Inferior parietal cortex (tissue), 1 donor: ENCODE measurements at regions not wholly inside any gene's neighbourhood (a gene's known extent, or its start where the extent isn't known, plus 50 kb on each side); places are given as distances from the start of the nearest gene placed in this dataset.
"Not testable (repeated sequence)": the region's sequence is repeated elsewhere in the genome, so short reads cannot be mapped to it uniquely, and the experiment has no call there.

ENCODE experiments used
- DNase-seq: peaks from one replicate; pipeline ENCODE4 v3.0.0-alpha.2; 2016; ENCODE audit errors: extremely low spot score

DNA sequence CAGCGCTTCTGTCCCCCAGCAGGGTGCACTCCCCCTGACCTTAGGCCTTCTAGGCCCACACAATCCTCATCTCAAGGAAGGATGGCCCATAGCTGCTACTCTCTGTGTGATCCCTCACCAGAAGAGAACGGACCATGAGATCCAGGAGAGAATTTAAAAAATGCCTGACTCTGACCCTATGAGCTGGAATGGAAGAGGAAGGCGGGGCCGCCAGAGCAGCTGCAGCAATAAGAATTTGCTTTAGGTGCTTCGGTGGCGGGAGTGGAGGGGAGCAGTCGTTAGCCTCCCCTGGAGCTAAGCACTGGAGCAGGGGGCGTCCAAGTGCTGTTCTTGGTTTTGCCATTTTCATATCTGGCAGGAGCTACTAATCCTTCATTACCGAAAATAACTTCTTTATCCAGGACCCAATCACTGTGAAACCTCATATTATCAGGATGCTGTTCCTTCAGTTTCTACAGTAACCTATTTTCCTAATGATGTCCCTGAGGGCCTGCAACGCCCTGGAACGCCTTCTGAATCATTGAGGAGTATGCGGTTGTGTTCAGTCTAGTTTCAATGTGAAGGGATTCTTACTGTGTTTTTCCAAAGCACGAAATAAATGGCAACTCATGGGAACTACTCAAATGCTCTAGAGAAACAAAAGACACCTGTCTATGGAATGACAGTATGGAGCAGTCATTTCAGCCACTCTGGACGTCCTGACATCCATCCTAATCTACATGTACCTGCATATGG lies 105.1 kb upstream of the SIX2 start:
- no peak for DNase-seq

GRCh38 chr2:45112750-45113149 lies 103.5 kb upstream of the SIX2 start:
- no peak for DNase-seq

DNA sequence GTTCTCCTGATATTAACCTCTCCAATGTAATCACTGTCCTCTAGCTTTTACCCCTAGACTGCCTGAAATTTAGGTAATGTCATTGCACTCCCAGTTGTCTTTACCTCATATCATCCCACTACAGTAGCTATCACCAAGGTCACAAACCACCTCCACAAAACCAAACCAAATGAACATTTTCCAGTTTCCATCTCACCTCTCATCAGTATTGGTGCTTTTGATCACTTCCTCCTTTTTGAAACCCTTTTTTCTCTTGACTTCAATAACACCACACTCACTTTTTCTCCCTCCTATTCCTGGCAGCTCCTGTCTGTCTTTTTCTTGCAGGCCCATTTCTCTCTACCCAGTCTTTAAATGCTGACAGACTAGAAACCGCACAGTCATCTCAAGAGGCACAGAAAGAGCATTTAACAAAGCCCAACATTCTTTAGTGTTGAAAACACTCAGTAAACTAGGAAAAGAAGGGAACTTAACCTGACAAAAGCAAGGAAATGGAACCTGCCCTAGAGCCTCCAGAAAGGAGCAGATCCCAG lies 95.9 kb upstream of the SIX2 start:
- no peak for DNase-seq

DNA sequence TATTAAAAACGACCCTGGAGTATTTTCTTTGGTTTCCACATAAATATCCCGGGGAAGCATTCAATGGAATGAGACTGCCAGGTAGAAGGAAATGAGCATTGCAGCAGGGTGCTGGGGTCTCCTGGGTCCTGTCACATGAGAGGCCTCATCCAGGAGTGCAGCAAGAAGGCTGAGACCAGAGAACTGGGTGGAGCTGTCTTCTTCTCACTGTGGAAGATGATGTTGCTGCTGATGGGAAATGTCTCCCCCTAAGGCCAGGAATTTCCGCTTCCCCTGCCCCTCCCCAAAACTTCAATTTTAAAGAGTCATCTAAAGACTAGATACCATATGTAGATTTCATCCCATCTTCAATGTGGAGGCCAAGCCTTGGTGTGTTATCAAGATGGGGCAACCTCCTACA lies 95.2 kb upstream of the SIX2 start:
- no peak for DNase-seq

- no peak for DNase-seq
These were observed 94.4 kb upstream of the SIX2 start for GRCh38 chr2:45103351-45104345.

DNA sequence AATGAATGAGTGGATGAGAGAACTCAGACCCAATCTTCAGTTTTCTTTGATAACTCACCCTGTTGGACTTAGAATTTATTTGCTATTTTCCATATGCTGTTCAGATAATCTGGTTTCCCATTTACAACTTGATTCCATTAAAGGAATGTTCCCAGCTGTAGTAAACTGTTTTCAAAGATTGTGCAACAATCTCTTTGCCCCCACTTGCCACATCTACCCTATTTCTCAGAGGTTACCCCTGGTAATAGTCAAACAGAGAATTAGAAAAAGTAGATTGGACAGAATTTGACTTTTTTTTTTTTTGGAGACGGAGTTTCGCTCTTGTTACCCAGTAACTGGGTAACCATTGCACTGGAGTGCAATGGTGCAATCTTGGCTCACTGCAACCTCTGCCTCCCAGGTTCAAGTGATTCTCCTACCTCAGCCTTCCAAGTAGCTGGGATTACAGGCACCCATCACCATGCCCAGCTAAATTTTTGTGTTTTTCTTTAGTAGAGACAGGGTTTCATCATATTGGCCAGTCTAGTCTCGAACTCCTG lies 93.4 kb upstream of the SIX2 start:
- no peak for DNase-seq

DNA sequence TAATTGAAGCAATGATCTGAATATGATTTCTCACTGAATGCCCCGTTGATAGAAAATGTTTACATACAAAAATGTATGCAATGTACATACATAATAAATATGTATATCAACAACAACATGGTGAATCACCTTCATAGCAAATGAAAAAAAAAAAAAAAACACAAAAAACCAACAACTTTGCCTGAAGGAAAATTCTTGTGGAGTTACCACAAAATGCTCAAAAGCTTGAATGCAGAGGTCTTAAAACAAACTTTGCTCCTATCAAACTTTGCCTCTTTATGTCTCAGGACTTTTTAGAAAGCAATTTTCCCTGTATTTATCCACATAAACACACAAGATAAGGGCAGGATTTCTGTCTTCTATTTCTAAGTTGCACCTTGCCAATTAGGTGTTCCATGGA lies 92.9 kb upstream of the SIX2 start:
- no peak for DNase-seq

GRCh38 chr2:45096996-45097395 lies 87.7 kb upstream of the SIX2 start:
- DNase-seq = no peak

- DNase-seq = not testable (repeated sequence)
These were observed 86.8 kb upstream of the SIX2 start for GRCh38 chr2:45096038-45096437.

DNA sequence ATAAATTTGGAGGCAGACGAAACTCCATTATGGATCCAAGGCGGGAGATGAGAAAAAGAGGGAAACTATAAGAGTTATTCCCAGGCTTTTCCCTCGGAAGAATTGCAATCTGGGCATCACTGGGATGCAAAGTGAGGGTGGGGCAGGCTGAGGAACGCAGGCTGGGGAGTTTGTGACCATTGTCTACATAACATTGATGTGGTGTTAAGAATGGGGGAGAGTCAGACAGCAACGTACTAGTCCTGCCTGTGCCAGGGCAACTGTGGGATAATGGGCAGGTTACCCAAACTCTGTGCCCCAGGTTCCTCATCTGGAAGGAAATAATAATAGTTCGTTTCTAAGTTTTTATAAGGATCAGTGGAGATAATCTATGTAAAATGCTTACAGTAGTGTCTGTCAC lies 84.4 kb upstream of the SIX2 start:
- DNase-seq = no peak

GRCh38 chr2:45093181-45093580 lies 83.9 kb upstream of the SIX2 start:
- no peak for DNase-seq

DNA sequence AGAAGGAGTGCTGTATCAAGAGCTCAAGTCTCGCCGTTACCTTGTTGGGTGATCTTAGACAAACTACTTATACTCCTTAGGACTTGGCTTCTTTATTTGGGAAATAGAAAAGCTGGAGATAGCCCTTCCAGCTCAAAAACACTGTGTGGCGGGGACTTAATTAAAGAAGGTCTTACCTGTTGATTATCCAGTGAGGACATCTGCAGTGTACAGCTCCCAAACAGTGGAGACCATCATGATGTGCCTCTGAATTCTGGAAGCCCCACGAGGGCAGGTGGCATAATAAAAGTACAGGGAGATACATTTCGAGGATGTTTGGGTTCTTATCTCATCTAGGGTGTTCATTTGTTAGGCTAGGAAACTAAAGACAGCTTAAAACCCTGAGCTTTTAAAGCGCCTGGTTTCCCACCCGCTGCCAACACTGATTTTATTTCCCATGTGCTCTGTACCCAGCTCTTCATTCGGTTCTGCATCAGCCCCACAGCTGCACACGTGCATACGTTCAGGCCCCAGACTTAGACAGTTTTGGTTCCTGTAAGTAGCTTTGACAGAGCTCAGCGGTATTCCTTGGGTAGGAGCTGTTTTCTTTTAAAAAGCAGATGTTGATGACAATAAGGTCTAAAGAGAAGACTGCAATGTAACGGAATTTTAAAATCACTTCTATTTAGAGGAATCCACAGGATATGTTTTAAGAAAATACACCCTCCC lies 80.5 kb upstream of the SIX2 start:
- no peak for DNase-seq

DNA sequence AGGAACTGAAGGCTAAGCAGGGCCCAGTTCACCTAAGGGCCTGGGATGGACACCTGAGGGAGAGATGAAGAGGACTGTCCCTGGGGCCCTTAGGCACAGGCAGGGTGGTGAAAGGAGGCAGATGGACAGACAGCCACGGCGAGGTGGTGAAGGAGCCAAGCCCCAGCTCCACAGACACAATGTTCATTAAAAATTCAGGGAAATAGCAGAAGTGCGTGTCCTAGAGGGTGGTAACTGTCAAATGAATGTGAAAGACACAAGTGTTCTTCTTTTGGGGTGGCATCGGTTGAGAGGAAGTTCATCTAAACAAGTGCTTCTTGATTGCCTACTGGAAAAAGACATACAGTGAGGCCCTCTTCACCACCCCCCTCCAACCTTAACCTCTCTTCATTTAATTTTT lies 76.2 kb upstream of the SIX2 start:
- DNase-seq = no peak

GRCh38 chr2:45084361-45085020 lies 75.2 kb upstream of the SIX2 start:
- DNase-seq = no peak

DNA sequence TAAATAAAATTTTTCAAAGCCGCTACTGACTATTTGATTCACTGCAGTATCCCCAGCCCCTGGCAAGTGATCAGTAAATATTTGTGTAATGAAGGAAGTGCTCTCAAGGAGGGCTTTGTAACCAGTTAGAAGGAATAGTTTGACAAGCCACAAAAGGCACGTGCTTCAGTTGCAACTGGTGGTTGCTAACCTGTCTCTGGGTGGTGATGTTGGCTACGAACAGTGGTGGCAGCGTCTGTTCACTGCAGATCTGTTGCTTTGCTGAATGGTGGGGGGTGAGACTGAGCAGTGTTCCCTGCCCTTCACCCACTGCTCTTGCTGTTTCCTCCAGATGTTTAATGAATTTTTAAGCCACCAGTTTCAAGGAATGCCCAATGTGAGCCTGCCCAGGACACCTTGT lies 73.9 kb upstream of the SIX2 start:
- no peak for DNase-seq

GRCh38 chr2:45074713-45075112 lies 65.5 kb upstream of the SIX2 start:
- DNase-seq = no peak

DNA sequence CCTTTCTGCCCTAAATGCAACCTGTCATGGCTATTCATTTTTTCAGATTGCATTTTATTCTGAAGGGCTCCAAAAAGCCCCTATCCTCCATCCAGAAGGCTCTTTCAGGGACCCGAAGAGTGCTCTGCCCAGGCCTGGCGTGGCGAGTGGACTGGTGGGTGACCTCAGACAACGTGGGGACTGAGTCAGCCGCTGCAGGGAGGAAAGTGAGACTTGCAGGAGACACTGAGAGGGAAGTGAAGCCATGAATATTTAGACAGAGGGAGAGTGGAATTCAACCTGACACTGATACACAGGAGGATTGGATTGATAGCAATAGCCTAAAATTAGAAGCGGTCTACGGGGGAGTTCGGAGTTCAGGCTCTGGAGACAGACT lies 63.6 kb upstream of the SIX2 start:
- DNase-seq = no peak

GRCh38 chr2:45072064-45072861 lies 63.0 kb upstream of the SIX2 start:
- DNase-seq = no peak

- DNase-seq = no peak
These were observed 60.9 kb upstream of the SIX2 start for GRCh38 chr2:45070113-45070652.

DNA sequence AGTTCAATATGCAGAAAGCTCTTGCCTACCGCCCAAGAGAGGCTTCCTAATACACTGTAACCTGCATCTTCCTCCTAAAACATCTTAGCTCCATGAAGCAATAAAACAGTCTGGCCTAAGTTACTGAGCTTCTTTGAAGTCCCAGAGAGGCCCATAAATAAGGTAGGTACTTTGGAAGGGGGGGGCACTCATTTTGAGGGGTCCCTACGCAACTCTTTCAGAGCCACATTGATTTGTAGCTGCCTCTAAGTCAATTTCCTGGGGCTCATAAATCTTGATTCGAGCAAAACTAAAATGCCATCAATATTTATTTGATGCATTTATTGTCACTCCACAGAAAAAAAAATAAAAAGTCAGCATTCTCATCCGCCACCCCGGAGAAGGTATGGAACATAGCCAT lies 60.4 kb upstream of the SIX2 start:
- no peak for DNase-seq
